ENCODE measurements at regions not wholly inside any gene's neighbourhood (a gene's known extent, or its start where the extent isn't known, plus 50 kb on each side); places are given as distances from the start of the nearest gene placed in this dataset.

- Histone ChIP-seq H3K9me3 (ENCODE audit: low read length) (no peaks in the 10 kb centered on the region), H2AFZ (ENCODE audit: low read length) (no peak overlapping the region), H4K20me1 (ENCODE audit: insufficient read depth, low read depth, low read length) (no peaks in the 10 kb centered on the region), H3K4me2 (ENCODE audit: low read depth, low read length, poor library complexity, severe bottlenecking) (no peak overlapping the region), H3K36me3 (ENCODE audit: insufficient read depth, low read length) (no peaks in the 10 kb centered on the region), H3K4me1 (ENCODE audit: low read length) (no peaks in the 10 kb centered on the region; the same call in 1 of the 2 replicates), H3K27ac (ENCODE audit: low read length) (no peak overlapping the region), H3K27me3 (ENCODE audit: low read length) (no peaks in the 10 kb centered on the region), H3K9ac (ENCODE audit: low read length) (no peak overlapping the region), H3K4me3 (ENCODE audit: low read length) (no peak overlapping the region), H3K9me2 (replicated peaks; ENCODE audit: insufficient read depth, low read length) (no peaks in the 10 kb centered on the region), H3K79me2 (ENCODE audit: low read length) (no peaks in the 10 kb centered on the region)
- no peak for DNase-seq
These were observed 102.9 kb upstream of the NFE2L3 start for GRCh38 chr7:26049081-26049480.

GRCh38 chr7:26051021-26051420 lies 101.0 kb upstream of the NFE2L3 start:
- no peaks in the 10 kb centered on the region for H3K27me3 ChIP-seq (ENCODE audit: low read length)
- no peaks in the 10 kb centered on the region for H3K9me3 ChIP-seq (ENCODE audit: low read length)
- no peak overlapping the region for H3K4me3 ChIP-seq (ENCODE audit: low read length)
- no peak overlapping the region for H3K27ac ChIP-seq (ENCODE audit: low read length)
- no peak overlapping the region for H3K4me2 ChIP-seq (ENCODE audit: low read depth, low read length, poor library complexity, severe bottlenecking)
- no peaks in the 10 kb centered on the region for H3K4me1 ChIP-seq (ENCODE audit: low read length)
- no peak for DNase-seq
- H2AFZ ChIP-seq (ENCODE audit: low read length) = no peak overlapping the region
- H3K79me2 ChIP-seq (ENCODE audit: low read length) = no peaks in the 10 kb centered on the region
- H4K20me1 ChIP-seq (ENCODE audit: insufficient read depth, low read depth, low read length) = no peaks in the 10 kb centered on the region
- H3K36me3 ChIP-seq (ENCODE audit: insufficient read depth, low read length) = no peaks in the 10 kb centered on the region
- no peaks in the 10 kb centered on the region for H3K9me2 ChIP-seq (replicated peaks; ENCODE audit: insufficient read depth, low read length)
- H3K9ac ChIP-seq (ENCODE audit: low read length) = no peak overlapping the region

GRCh38 chr7:26052706-26053105 lies 99.3 kb upstream of the NFE2L3 start:
- Histone ChIP-seq H3K36me3 (ENCODE audit: insufficient read depth, low read length) (no peaks in the 10 kb centered on the region), H3K4me2 (ENCODE audit: low read depth, low read length, poor library complexity, severe bottlenecking) (no peak overlapping the region), H4K20me1 (ENCODE audit: insufficient read depth, low read depth, low read length) (no peaks in the 10 kb centered on the region), H2AFZ (ENCODE audit: low read length) (no peak overlapping the region), H3K27me3 (ENCODE audit: low read length) (no peaks in the 10 kb centered on the region), H3K4me3 (ENCODE audit: low read length) (no peak overlapping the region), H3K27ac (ENCODE audit: low read length) (no peak overlapping the region), H3K4me1 (ENCODE audit: low read length) (no peaks in the 10 kb centered on the region), H3K9me3 (ENCODE audit: low read length) (no peaks in the 10 kb centered on the region), H3K9ac (ENCODE audit: low read length) (no peak overlapping the region), H3K9me2 (replicated peaks; ENCODE audit: insufficient read depth, low read length) (no peaks in the 10 kb centered on the region), H3K79me2 (ENCODE audit: low read length) (no peaks in the 10 kb centered on the region)
- DNase-seq = no peak

- no peaks in the 10 kb centered on the region for H4K20me1 ChIP-seq (ENCODE audit: insufficient read depth, low read depth, low read length)
- H3K36me3 ChIP-seq (ENCODE audit: insufficient read depth, low read length) = no peaks in the 10 kb centered on the region
- no peak for DNase-seq
- no peak overlapping the region for H3K27ac ChIP-seq (ENCODE audit: low read length)
- no peak overlapping the region for H3K4me3 ChIP-seq (ENCODE audit: low read length)
- H3K27me3 ChIP-seq (ENCODE audit: low read length) = no peaks in the 10 kb centered on the region
- no peaks in the 10 kb centered on the region for H3K9me2 ChIP-seq (replicated peaks; ENCODE audit: insufficient read depth, low read length)
- no peaks in the 10 kb centered on the region for H3K9me3 ChIP-seq (ENCODE audit: low read length)
- H3K79me2 ChIP-seq (ENCODE audit: low read length) = no peaks in the 10 kb centered on the region
- H3K4me1 ChIP-seq (ENCODE audit: low read length) = no peaks in the 10 kb centered on the region
- H3K9ac ChIP-seq (ENCODE audit: low read length) = no peak overlapping the region
- H2AFZ ChIP-seq (ENCODE audit: low read length) = no peak overlapping the region
- no peak overlapping the region for H3K4me2 ChIP-seq (ENCODE audit: low read depth, low read length, poor library complexity, severe bottlenecking)
These were observed 97.6 kb upstream of the NFE2L3 start for GRCh38 chr7:26054386-26054785.

GRCh38 chr7:26055241-26055640 lies 96.8 kb upstream of the NFE2L3 start:
- no peak overlapping the region for H2AFZ ChIP-seq (ENCODE audit: low read length)
- no peak overlapping the region for H3K9ac ChIP-seq (ENCODE audit: low read length)
- no peaks in the 10 kb centered on the region for H3K4me1 ChIP-seq (ENCODE audit: low read length)
- H4K20me1 ChIP-seq (ENCODE audit: insufficient read depth, low read depth, low read length) = no peaks in the 10 kb centered on the region
- no peaks in the 10 kb centered on the region for H3K9me2 ChIP-seq (replicated peaks; ENCODE audit: insufficient read depth, low read length)
- H3K4me2 ChIP-seq (ENCODE audit: low read depth, low read length, poor library complexity, severe bottlenecking) = no peak overlapping the region
- H3K27me3 ChIP-seq (ENCODE audit: low read length) = no peaks in the 10 kb centered on the region
- no peak for DNase-seq
- H3K27ac ChIP-seq (ENCODE audit: low read length) = no peak overlapping the region
- H3K9me3 ChIP-seq (ENCODE audit: low read length) = no peaks in the 10 kb centered on the region
- H3K36me3 ChIP-seq (ENCODE audit: insufficient read depth, low read length) = no peaks in the 10 kb centered on the region
- H3K79me2 ChIP-seq (ENCODE audit: low read length) = no peaks in the 10 kb centered on the region
- H3K4me3 ChIP-seq (ENCODE audit: low read length) = no peak overlapping the region

GRCh38 chr7:26060733-26061677 lies 91.0 kb upstream of the NFE2L3 start:
- Histone ChIP-seq H3K9me2 (replicated peaks; ENCODE audit: insufficient read depth, low read length) (no peaks in the 10 kb centered on the region), H3K9ac (ENCODE audit: low read length) (no peak overlapping the region), H2AFZ (ENCODE audit: low read length) (peak overlapping the region; percentile 53; the same call in 1 of the 2 replicates), H3K27me3 (ENCODE audit: low read length) (no peaks in the 10 kb centered on the region), H3K4me2 (ENCODE audit: low read depth, low read length, poor library complexity, severe bottlenecking) (no peak overlapping the region), H3K27ac (ENCODE audit: low read length) (no peak overlapping the region), H3K79me2 (ENCODE audit: low read length) (no peaks in the 10 kb centered on the region), H3K36me3 (ENCODE audit: insufficient read depth, low read length) (no peaks in the 10 kb centered on the region), H3K9me3 (ENCODE audit: low read length) (no peaks in the 10 kb centered on the region), H3K4me1 (ENCODE audit: low read length) (no peaks in the 10 kb centered on the region), H3K4me3 (ENCODE audit: low read length) (no peak overlapping the region), H4K20me1 (ENCODE audit: insufficient read depth, low read depth, low read length) (no peaks in the 10 kb centered on the region)
- no peak for DNase-seq

- Histone ChIP-seq H3K36me3 (ENCODE audit: insufficient read depth, low read length) (no peaks in the 10 kb centered on the region), H3K27me3 (ENCODE audit: low read length) (no peaks in the 10 kb centered on the region), H4K20me1 (ENCODE audit: insufficient read depth, low read depth, low read length) (no peaks in the 10 kb centered on the region), H3K4me1 (ENCODE audit: low read length) (no peaks in the 10 kb centered on the region), H3K4me3 (ENCODE audit: low read length) (no peak overlapping the region), H3K79me2 (ENCODE audit: low read length) (no peaks in the 10 kb centered on the region), H3K4me2 (ENCODE audit: low read depth, low read length, poor library complexity, severe bottlenecking) (no peak overlapping the region), H3K9me2 (replicated peaks; ENCODE audit: insufficient read depth, low read length) (no peaks in the 10 kb centered on the region), H2AFZ (ENCODE audit: low read length) (peak overlapping the region; percentile 53; the same call in 1 of the 2 replicates), H3K9ac (ENCODE audit: low read length) (no peak overlapping the region), H3K27ac (ENCODE audit: low read length) (no peak overlapping the region), H3K9me3 (ENCODE audit: low read length) (no peaks in the 10 kb centered on the region)
- DNase-seq = peak; percentile 86
These were observed 90.1 kb upstream of the NFE2L3 start for GRCh38 chr7:26061678-26062603.

- DNase-seq = no peak
- Histone ChIP-seq H3K27me3 (ENCODE audit: low read length) (no peaks in the 10 kb centered on the region), H3K9me3 (ENCODE audit: low read length) (no peaks in the 10 kb centered on the region), H3K36me3 (ENCODE audit: insufficient read depth, low read length) (no peaks in the 10 kb centered on the region), H3K9ac (ENCODE audit: low read length) (no peak overlapping the region), H3K4me3 (ENCODE audit: low read length) (no peak overlapping the region), H3K79me2 (ENCODE audit: low read length) (no peaks in the 10 kb centered on the region), H3K9me2 (replicated peaks; ENCODE audit: insufficient read depth, low read length) (no peaks in the 10 kb centered on the region), H3K4me1 (ENCODE audit: low read length) (no peaks in the 10 kb centered on the region), H3K27ac (ENCODE audit: low read length) (no peak overlapping the region), H3K4me2 (ENCODE audit: low read depth, low read length, poor library complexity, severe bottlenecking) (no peak overlapping the region), H2AFZ (ENCODE audit: low read length) (no peak overlapping the region), H4K20me1 (ENCODE audit: insufficient read depth, low read depth, low read length) (no peaks in the 10 kb centered on the region)
These were observed 86.3 kb upstream of the NFE2L3 start for GRCh38 chr7:26065652-26066051.
